GM20000 (cell line): ENCODE measurements at regions not wholly inside any gene's neighbourhood (a gene's known extent, or its start where the extent isn't known, plus 50 kb on each side); places are given as distances from the start of the nearest gene placed in this dataset.
A peak's percentile ranks its signal among the peaks of the same experiment; 100 is the strongest.

ENCODE experiments used
- DNase-seq: peaks from one replicate; pipeline ENCODE4 v3.0.0; 2012; ENCODE audit warnings: low spot score
- CTCF ChIP-seq: IDR thresholded peaks from 2 replicates; pipeline ENCODE4 v1.5.1; 2012; ENCODE audit warnings: mild to moderate bottlenecking, control low read depth; ENCODE audit errors: extremely low read depth, missing control alignments

GRCh38 chr11:115990004-115990447 is 485.8 kb upstream of the CADM1 start:
- peak; percentile 51 for DNase-seq
- TF ChIP-seq CTCF, result peak; percentile 67

GRCh38 chr11:115985896-115986295 is 481.7 kb upstream of the CADM1 start:
- DNase-seq, result no peak
- no peak for TF ChIP-seq CTCF

- DNase-seq, result no peak
- TF ChIP-seq CTCF, result no peak
These were observed 480.0 kb upstream of the CADM1 start for GRCh38 chr11:115984228-115984627.

GRCh38 chr11:115982666-115983065 is 478.5 kb upstream of the CADM1 start:
- no peak for TF ChIP-seq CTCF

GRCh38 chr11:115981814-115982471 is 477.7 kb upstream of the CADM1 start:
- DNase-seq, result no peak
- no peak for TF ChIP-seq CTCF

More at GRCh38 chr11:115982666-115983065, 478.5 kb upstream of the CADM1 start:
- DNase-seq, result no peak

GRCh38 chr11:115981104-115981481 is 476.9 kb upstream of the CADM1 start:
- no peak for DNase-seq
- no peak for TF ChIP-seq CTCF

- TF ChIP-seq CTCF, result no peak
- no peak for DNase-seq
These were observed 476.3 kb upstream of the CADM1 start for GRCh38 chr11:115980337-115981103.
